LNCAP (cell line): ENCODE measurements at regions not wholly inside any gene's neighbourhood (a gene's known extent, or its start where the extent isn't known, plus 50 kb on each side); places are given as distances from the start of the nearest gene placed in this dataset.

ENCODE experiments used
- TF ChIP-seq, protein P1 (sequence below): fragments of 450-650 bp; IDR thresholded peaks from 2 replicates; pipeline ENCODE4 v1.5.1; 2017; ENCODE audit warnings: mild to moderate bottlenecking

DNA sequence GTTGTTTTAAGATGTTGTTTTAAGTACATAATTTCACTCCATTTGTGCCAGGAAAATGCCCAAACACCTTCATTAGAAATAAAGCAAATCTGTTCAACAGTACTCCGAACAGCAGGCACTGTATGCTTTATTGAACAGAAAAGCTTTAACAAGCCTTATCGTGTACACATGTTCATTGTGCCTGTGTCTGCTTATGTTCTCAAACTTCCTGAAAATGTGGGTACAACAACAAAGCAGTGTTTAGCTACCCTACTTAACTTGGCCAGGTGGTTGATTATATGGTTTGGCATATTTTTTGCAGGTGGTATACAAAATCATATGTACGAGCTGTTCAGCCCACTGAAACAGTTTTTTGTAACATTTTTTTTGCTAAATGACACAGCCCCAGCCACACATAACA lies 718.0 kb downstream of the DACH1 start:
- TF ChIP-seq, protein P1, sequence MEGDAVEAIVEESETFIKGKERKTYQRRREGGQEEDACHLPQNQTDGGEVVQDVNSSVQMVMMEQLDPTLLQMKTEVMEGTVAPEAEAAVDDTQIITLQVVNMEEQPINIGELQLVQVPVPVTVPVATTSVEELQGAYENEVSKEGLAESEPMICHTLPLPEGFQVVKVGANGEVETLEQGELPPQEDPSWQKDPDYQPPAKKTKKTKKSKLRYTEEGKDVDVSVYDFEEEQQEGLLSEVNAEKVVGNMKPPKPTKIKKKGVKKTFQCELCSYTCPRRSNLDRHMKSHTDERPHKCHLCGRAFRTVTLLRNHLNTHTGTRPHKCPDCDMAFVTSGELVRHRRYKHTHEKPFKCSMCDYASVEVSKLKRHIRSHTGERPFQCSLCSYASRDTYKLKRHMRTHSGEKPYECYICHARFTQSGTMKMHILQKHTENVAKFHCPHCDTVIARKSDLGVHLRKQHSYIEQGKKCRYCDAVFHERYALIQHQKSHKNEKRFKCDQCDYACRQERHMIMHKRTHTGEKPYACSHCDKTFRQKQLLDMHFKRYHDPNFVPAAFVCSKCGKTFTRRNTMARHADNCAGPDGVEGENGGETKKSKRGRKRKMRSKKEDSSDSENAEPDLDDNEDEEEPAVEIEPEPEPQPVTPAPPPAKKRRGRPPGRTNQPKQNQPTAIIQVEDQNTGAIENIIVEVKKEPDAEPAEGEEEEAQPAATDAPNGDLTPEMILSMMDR: no peak

DNA sequence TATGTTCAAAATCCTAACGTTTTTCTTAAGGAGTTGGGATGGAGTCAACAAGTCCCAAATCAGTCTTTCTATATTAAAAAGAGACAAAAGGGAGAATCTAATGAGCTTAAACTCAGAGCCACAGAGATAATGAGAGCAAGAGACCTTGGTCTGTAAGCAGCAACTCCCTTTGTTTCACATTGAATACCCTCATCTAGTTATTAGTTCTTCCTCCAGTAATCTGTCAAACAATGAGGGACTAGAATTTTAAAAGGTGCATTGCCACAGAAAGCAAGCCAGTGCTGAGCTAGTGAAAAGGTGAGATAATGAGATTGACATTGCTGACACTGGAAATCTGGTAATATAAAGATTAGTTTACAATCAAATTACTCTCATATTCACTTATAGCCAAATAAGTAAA lies 718.6 kb downstream of the DACH1 start:
- TF ChIP-seq, protein P1: no peak

DNA sequence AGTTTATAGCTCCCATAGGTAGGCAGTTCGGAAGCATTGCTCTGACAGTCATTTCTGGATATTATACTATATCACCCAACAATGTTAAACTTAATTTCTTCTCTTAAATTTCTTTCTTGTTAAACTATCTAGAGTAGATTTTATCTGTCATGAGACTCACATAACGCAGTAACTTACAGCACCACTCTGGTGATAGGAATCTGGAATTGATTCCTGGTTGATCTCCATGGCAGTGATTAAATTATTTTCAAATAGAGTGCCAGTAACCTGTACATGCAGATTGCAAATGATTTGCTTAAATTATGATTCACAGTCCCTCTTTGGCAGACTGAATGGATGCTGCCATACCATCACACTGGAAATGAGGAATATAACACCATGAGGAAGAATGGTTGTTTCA lies 722.1 kb downstream of the DACH1 start:
- TF ChIP-seq, protein P1: no peak

DNA sequence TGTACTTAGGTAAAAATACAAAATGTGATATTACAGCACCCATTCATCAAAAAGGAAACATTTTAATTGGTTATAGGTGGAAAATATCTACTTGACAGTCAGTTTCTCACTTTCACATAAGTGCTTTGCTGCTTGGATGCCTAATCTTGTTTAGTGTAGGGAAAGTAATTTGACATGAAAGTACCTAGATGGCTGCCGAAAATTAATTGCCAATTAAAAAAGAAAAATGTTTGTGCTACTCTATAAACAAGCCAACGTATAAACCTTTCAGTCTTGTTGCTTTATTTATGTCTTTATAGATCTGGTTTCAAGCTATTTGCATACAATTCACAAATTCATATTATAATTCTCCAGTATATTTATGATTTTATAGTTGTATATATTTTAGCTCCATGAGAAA lies 729.9 kb downstream of the DACH1 start:
- TF ChIP-seq, protein P1: no peak

DNA sequence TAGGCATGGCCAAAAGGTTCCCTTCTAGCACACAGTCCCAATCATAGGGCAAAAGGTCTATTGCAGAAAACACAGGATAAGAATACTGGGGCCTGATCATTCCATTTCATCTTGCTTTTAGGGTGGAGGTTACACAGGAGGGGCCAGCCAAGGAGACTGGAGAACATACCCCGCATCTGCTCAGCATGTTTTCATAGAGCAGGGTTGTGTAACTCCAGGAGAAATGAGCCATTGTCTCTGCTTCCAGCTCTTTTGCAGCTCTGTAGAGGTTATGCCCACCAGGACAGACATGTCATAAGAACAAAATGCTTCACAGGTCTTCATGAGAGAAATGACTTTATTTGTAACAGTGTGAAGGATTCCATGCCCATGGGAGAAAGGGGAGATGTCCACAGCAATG lies 742.8 kb downstream of the DACH1 start:
- TF ChIP-seq, protein P1: no peak

DNA sequence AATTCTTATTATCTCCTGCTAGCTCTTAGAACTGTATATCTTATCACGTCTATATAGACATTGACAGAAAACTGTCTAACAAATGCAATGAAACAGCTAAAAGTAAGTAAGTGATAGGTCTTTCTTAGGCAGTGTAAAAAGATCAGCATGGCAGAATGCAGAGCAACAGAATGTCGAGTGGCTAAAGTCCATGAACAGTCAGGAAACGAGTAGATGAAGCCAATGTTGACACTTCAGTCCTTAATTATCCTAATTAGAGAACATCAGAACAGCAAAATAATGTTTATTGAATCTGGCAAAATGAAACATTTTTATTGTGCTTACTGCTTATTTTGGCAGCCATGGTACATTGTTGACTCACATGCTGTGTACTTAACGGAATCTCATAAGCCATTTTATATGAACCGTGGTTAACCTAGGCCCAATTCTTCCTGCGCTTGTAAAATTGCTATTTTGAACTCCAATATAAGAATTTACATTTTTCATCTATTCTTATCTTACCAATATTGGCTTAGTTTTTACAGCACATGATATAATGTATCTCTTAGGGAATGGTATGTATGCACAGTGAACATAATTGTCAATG lies 748.1 kb downstream of the DACH1 start:
- TF ChIP-seq, protein P1: no peak

DNA sequence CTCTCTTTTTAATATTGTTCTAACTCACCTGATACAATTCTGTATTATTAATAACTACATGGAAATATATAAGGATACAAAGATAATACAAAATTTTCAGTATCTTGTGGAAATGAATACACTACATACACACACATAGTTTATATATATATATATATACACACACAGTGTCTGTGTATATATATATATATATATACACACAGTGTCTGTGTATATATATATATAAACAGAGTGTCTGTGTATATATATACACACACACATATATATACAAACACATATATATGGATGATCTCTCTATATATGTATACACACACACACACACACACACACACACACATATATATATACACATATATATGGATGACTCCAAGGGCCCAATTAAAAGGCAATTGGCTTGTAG lies 749.1 kb downstream of the DACH1 start:
- TF ChIP-seq, protein P1: no peak

DNA sequence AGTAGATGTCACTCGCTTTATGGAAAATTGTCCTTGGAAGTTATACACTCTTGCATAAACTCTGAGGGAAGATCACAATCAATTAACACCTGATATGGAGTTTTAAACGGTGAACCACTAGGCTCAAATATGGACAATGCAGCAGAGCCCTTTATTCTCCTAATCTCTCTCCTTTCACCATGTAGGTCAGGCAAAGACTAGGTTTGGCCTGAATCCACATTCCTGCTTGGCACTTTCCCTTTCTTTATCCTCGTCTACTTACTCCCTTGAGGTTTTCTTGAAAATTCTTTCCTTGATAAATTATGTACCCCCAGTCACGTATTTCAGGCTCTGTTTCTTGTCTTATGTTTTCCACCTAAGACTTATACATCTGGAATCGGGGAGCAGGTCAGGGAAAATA lies 751.7 kb downstream of the DACH1 start:
- TF ChIP-seq, protein P1: no peak
